ENCODE measurements at regions not wholly inside any gene's neighbourhood (a gene's known extent, or its start where the extent isn't known, plus 50 kb on each side); places are given as distances from the start of the nearest gene placed in this dataset.

DNA sequence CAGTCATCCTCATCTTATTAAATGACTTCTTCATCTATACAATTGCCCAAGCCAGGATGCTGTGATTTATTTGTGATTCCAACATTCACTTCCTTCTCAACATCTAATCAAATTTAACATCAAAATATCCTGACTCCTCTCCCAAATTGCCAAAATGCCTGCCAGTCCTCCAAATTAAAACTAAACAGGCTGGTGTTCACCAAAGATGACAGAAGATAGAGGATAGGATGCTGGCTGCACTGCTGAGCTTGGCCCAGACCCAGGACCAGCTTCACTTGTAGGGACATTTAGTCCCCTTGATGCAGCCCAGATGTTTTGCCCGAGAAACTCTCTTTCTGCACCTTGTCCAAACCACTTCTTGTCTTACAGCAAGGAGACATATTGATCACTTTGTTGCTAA is 540.0 kb upstream of the CNTNAP5 start:
- TF ChIP-seq, protein P1, sequence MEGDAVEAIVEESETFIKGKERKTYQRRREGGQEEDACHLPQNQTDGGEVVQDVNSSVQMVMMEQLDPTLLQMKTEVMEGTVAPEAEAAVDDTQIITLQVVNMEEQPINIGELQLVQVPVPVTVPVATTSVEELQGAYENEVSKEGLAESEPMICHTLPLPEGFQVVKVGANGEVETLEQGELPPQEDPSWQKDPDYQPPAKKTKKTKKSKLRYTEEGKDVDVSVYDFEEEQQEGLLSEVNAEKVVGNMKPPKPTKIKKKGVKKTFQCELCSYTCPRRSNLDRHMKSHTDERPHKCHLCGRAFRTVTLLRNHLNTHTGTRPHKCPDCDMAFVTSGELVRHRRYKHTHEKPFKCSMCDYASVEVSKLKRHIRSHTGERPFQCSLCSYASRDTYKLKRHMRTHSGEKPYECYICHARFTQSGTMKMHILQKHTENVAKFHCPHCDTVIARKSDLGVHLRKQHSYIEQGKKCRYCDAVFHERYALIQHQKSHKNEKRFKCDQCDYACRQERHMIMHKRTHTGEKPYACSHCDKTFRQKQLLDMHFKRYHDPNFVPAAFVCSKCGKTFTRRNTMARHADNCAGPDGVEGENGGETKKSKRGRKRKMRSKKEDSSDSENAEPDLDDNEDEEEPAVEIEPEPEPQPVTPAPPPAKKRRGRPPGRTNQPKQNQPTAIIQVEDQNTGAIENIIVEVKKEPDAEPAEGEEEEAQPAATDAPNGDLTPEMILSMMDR (conservative IDR thresholded peaks at IDR 0.05): no peak
- no peak for TF ChIP-seq EZH2 (IDR thresholded peaks at IDR 0.05; ENCODE audit: low read depth)

All from PC-9 (cell line).